GM23338 (cell line): ENCODE measurements at regions not wholly inside any gene's neighbourhood (a gene's known extent, or its start where the extent isn't known, plus 50 kb on each side); places are given as distances from the start of the nearest gene placed in this dataset.

Source experiments
- ATAC-seq: fragments of 200-7000 bp; cut with Tn5 transposase; 3 replicates; pipeline ENCODE4 v1.9.1; 2020
- DNase-seq: peaks from one replicate; pipeline ENCODE4 v3.0.0-alpha.2; 2015; ENCODE audit warnings: low spot score
- H2AFZ ChIP-seq: fragments of 200-600 bp; sonication (generic); 2 replicates; pipeline ENCODE4 v1.8.0; 2016; ENCODE audit warnings: antibody characterized with exemption, mild to moderate bottlenecking, moderate library complexity
- H3F3A ChIP-seq: fragments of 200-600 bp; sonication (generic); replicated peaks from 2 replicates; pipeline ENCODE4 v1.8.0; 2017; ENCODE audit warnings: antibody characterized with exemption, mixed run types, low read depth
- H3K27ac ChIP-seq: fragments of 200-600 bp; sonication (generic); 2 replicates; pipeline ENCODE4 v1.6.1; 2016; ENCODE audit warnings: low read depth
- H3K27me3 ChIP-seq: fragments of 200-600 bp; sonication (generic); 2 replicates; pipeline ENCODE4 v1.8.0; 2016; ENCODE audit warnings: mild to moderate bottlenecking, mixed run types, moderate library complexity; ENCODE audit not compliant: insufficient read depth
- H3K36me3 ChIP-seq: fragments of 200-600 bp; sonication (generic); 2 replicates; pipeline ENCODE4 v1.8.0; 2016; ENCODE audit warnings: mild to moderate bottlenecking; ENCODE audit not compliant: insufficient read depth
- H3K4me1 ChIP-seq: fragments of 200-600 bp; sonication (generic); 2 replicates; pipeline ENCODE4 v1.8.0; 2016; ENCODE audit warnings: mild to moderate bottlenecking, moderate library complexity; ENCODE audit not compliant: insufficient read depth
- H3K4me2 ChIP-seq: fragments of 200-600 bp; sonication (generic); 2 replicates; pipeline ENCODE4 v1.7.1; 2017; ENCODE audit warnings: mixed run types
- H3K4me3 ChIP-seq: fragments of 200-600 bp; sonication (generic); 2 replicates; pipeline ENCODE4 v1.6.1; 2016; ENCODE audit warnings: mixed run types
- H3K79me2 ChIP-seq: fragments of 200-600 bp; sonication (generic); replicated peaks from 2 replicates; pipeline ENCODE4 v1.8.0; 2017; ENCODE audit warnings: mild to moderate bottlenecking; ENCODE audit not compliant: insufficient read depth
- H3K9me2 ChIP-seq: fragments of 200-600 bp; sonication (generic); 2 replicates; pipeline ENCODE4 v1.8.0; 2017; ENCODE audit not compliant: insufficient read depth
- H4K20me1 ChIP-seq: fragments of 200-600 bp; sonication (generic); replicated peaks from 2 replicates; pipeline ENCODE4 v1.8.0; 2017; ENCODE audit warnings: mild to moderate bottlenecking; ENCODE audit not compliant: insufficient read depth
- H3K27ac Mint-ChIP-seq: 2 replicates; pipeline ENCODE4 v1.8.0; 2020; ENCODE audit warnings: inconsistent platforms, mild to moderate bottlenecking, moderate library complexity, mixed read lengths
- H3K27me3 Mint-ChIP-seq: 3 replicates; pipeline ENCODE4 v1.8.0; 2022; ENCODE audit warnings: low read depth, mild to moderate bottlenecking, moderate library complexity, mixed read lengths, inconsistent platforms; ENCODE audit not compliant: insufficient read depth, poor library complexity
- H3K36me3 Mint-ChIP-seq: 3 replicates; pipeline ENCODE4 v1.8.0; 2021; ENCODE audit warnings: low read depth, mild to moderate bottlenecking, inconsistent platforms, moderate library complexity, mixed read lengths
- H3K4me1 Mint-ChIP-seq: 3 replicates; pipeline ENCODE4 v1.8.0; 2020; ENCODE audit warnings: mild to moderate bottlenecking, inconsistent platforms, mixed read lengths
- H3K4me3 Mint-ChIP-seq: 3 replicates; pipeline ENCODE4 v1.8.0; 2021; ENCODE audit warnings: moderate library complexity, mild to moderate bottlenecking, inconsistent platforms, mixed read lengths
- H3K9me3 Mint-ChIP-seq: 3 replicates; pipeline ENCODE4 v1.8.0; 2020; ENCODE audit warnings: moderate library complexity, mild to moderate bottlenecking, inconsistent platforms, mixed read lengths
- EZH2 ChIP-seq: fragments of 200-600 bp; sonication (generic); IDR thresholded peaks from one replicate; pipeline ENCODE4 v1.8.0; 2017; ENCODE audit warnings: antibody characterized with exemption, mild to moderate bottlenecking, low read depth; ENCODE audit not compliant: unreplicated experiment
- EZH2phosphoT487 ChIP-seq: fragments of 200-600 bp; sonication (generic); IDR thresholded peaks from one replicate; pipeline ENCODE4 v1.8.1; 2018; ENCODE audit warnings: antibody characterized with exemption; ENCODE audit not compliant: unreplicated experiment
- JUNB ChIP-seq: IDR thresholded peaks from one replicate; pipeline ENCODE4 v1.6.1; 2016; ENCODE audit warnings: antibody characterized with exemption; ENCODE audit not compliant: unreplicated experiment
- REST ChIP-seq: IDR thresholded peaks from one replicate; pipeline ENCODE4 v1.6.1; 2018; ENCODE audit warnings: antibody characterized with exemption; ENCODE audit not compliant: unreplicated experiment
- ZNF114 ChIP-seq: fragments of 250-450 bp; sonication (Bioruptor Pico); IDR thresholded peaks from 2 replicates; pipeline ENCODE4 v1.5.0; 2020; ENCODE audit warnings: mild to moderate bottlenecking, moderate library complexity
- TF ChIP-seq, protein P1 (sequence below), 2 experiments: fragments of 200-600 bp in 1 of 2; sonication (generic) in 1 of 2; conservative IDR thresholded peaks; 2 replicates each; pipeline versions ENCODE4 v1.5.1 to v1.6.1; 2016 to 2017; ENCODE audit warnings: antibody characterized with exemption in 2 of 2, low read depth in 2 of 2, mild to moderate bottlenecking in 2 of 2, moderate library complexity in 1 of 2

GRCh38 chr4:3701271-3701734 is 64.9 kb upstream of the ADRA2C start:
- Histone ChIP-seq H3K4me2 (no peak overlapping the region), H2AFZ (no peak overlapping the region), H3K79me2 (no peaks in the 10 kb centered on the region), H3F3A (no peaks in the 10 kb centered on the region), H3K27ac (no peak overlapping the region), H3K27me3 (no peaks in the 10 kb centered on the region), H3K36me3 (no peaks in the 10 kb centered on the region), H4K20me1 (no peaks in the 10 kb centered on the region), H3K4me1 (peaks cover 6% of the 10 kb centered on the region; the same call in 1 of the 2 replicates), H3K4me3 (no peak overlapping the region), H3K9me2 (0 out of 2 replicates have a peak, but pooled peaks cover 4% of the 10 kb centered on the region)
- no peak for TF ChIP-seq EZH2phosphoT487
- no peak for TF ChIP-seq ZNF114 (CRISPR knock-in tag)
- TF ChIP-seq, protein P1, sequence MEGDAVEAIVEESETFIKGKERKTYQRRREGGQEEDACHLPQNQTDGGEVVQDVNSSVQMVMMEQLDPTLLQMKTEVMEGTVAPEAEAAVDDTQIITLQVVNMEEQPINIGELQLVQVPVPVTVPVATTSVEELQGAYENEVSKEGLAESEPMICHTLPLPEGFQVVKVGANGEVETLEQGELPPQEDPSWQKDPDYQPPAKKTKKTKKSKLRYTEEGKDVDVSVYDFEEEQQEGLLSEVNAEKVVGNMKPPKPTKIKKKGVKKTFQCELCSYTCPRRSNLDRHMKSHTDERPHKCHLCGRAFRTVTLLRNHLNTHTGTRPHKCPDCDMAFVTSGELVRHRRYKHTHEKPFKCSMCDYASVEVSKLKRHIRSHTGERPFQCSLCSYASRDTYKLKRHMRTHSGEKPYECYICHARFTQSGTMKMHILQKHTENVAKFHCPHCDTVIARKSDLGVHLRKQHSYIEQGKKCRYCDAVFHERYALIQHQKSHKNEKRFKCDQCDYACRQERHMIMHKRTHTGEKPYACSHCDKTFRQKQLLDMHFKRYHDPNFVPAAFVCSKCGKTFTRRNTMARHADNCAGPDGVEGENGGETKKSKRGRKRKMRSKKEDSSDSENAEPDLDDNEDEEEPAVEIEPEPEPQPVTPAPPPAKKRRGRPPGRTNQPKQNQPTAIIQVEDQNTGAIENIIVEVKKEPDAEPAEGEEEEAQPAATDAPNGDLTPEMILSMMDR (conservative IDR thresholded peaks at IDR 0.05; ENCODE audit: low read depth in 2 of 2) = peak; percentile 23 to 32
- TF ChIP-seq REST = peak; percentile 55
- Mint-ChIP-seq H3K4me3 (no peak overlapping the region), H3K4me1 (peaks cover 15% of the 10 kb centered on the region), H3K27ac (no peak overlapping the region), H3K36me3 (no peaks in the 10 kb centered on the region), H3K27me3 (peaks cover 6% of the 10 kb centered on the region), H3K9me3 (peaks cover 7% of the 10 kb centered on the region)
- peak; percentile 57 for DNase-seq
- ATAC-seq = peak; percentile 45

DNA sequence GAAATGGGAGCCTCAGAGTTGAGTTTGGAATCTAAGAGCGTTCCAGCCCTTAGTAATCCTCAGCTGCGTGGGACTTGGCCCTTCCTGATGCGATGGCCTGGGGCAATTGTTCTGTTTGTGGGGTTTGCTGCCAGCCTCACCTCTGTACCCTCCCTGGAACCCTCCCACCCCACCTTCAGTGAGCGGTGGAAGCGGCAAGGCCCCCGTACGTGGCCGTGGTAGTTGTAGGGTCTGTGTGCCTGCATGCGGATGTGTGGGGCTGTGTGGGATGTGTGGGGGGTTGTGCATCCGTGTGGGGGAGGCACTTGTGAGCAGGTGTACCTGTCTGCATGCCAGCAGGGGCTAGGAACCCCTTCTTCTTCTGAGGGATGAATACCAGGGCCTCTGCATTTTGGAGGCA is 65.4 kb upstream of the ADRA2C start:
- Histone ChIP-seq H3K27me3 (no peaks in the 10 kb centered on the region), H3K4me2 (no peak overlapping the region), H3K79me2 (no peaks in the 10 kb centered on the region), H3F3A (no peaks in the 10 kb centered on the region), H4K20me1 (no peaks in the 10 kb centered on the region), H3K4me3 (no peak overlapping the region), H2AFZ (no peak overlapping the region), H3K4me1 (peaks cover 6% of the 10 kb centered on the region; the same call in 1 of the 2 replicates), H3K27ac (no peak overlapping the region), H3K9me2 (0 out of 2 replicates have a peak, but pooled peaks cover 4% of the 10 kb centered on the region), H3K36me3 (no peaks in the 10 kb centered on the region)
- no peak overlapping the region for H3K4me3 Mint-ChIP-seq
- ATAC-seq (no peak), DNase-seq (no peak)
- H3K4me1 Mint-ChIP-seq = peaks cover 14% of the 10 kb centered on the region
- H3K27me3 Mint-ChIP-seq = peaks cover 4% of the 10 kb centered on the region
- H3K36me3 Mint-ChIP-seq = no peaks in the 10 kb centered on the region
- peaks cover 7% of the 10 kb centered on the region for H3K9me3 Mint-ChIP-seq
- H3K27ac Mint-ChIP-seq = no peak overlapping the region
- TF ChIP-seq JUNB = no peak
- TF ChIP-seq EZH2 = no peak
